HCT116 (cell line): ENCODE measurements at regions not wholly inside any gene's neighbourhood (a gene's known extent, or its start where the extent isn't known, plus 50 kb on each side); places are given as distances from the start of the nearest gene placed in this dataset.

ENCODE experiments used
- ATAC-seq: fragments of 200-7000 bp; cut with Tn5 transposase; 2 replicates; pipeline ENCODE4 v1.9.1; 2020; ENCODE audit warnings: mild to moderate bottlenecking, moderate library complexity
- BruUV-seq: library from RNA; stranded (reverse); fragments of 400-500 nt; replicated peaks from 2 replicates; lab custom pipeline; 2021; lab: Mats Ljungman, UMichigan
- CTCF ChIA-PET: fragments of 300-600 bp; sonication (Branson Sonifier 250); formaldehyde crosslinking; loops from one replicate; lab custom pipeline; 2021; ENCODE audit warnings: antibody characterized with exemption; lab: Charles Lee
- POLR2A ChIA-PET: fragments of 300-600, 350-600 bp; sonication (Branson Sonifier 250); formaldehyde crosslinking; loops from one replicate; lab custom pipeline; 2021; ENCODE audit warnings: antibody characterized with exemption; lab: Charles Lee
- RAD21 ChIA-PET, 2 experiments: fragments of 300-600 bp; sonication (Branson Sonifier 250); formaldehyde crosslinking; loops; one replicate each; lab custom pipeline; 2023; ENCODE audit warnings: low total read pairs in 2 of 2; ENCODE audit not compliant: uncharacterized antibody in 2 of 2, unreplicated experiment in 2 of 2, low non-redundant PET in 1 of 2; lab: Charles Lee
- DNase-seq: peaks from one replicate; pipeline ENCODE4 v3.0.0-alpha.2; 2010; ENCODE audit warnings: low read depth, low spot score
- H2AFZ ChIP-seq: fragments of 200-600 bp; shearing (Covaris generic), sonication (generic); 2 replicates; pipeline ENCODE4 v1.6.1; 2017; ENCODE audit warnings: low read depth, mixed run types, mixed read lengths, antibody characterized with exemption, low read length; ENCODE audit not compliant: poor library complexity, severe bottlenecking
- H3K27ac ChIP-seq: 2 replicates; pipeline ENCODE4 v1.5.1; 2012; ENCODE audit warnings: low read depth, low read length
- H3K27me3 ChIP-seq: fragments of 200-600 bp; sonication (generic); 2 replicates; pipeline ENCODE4 v1.6.1; 2016; ENCODE audit warnings: mixed run types, low read length, mixed read lengths; ENCODE audit not compliant: insufficient read depth
- H3K36me3 ChIP-seq, 2 experiments: fragments of 200-500 bp in 1 of 2; fragments of 200-600 bp in 1 of 2; sonication (Bioruptor generic) in 1 of 2; sonication (generic) in 1 of 2; 2 replicates each; pipeline versions ENCODE4 v1.5.1 to v1.6.1; 2014 to 2016; ENCODE audit warnings: low read length in 2 of 2, inconsistent platforms in 1 of 2, mixed read lengths in 1 of 2, mixed run types in 1 of 2; ENCODE audit not compliant: insufficient read depth in 2 of 2, control insufficient read depth in 1 of 2
- H3K4me1 ChIP-seq, 2 experiments: fragments of 200-600 bp in 1 of 2; sonication (generic) in 1 of 2; 2 replicates each; pipeline versions ENCODE4 v1.5.1 to v1.6.1; 2012 to 2017; ENCODE audit warnings: low read length in 2 of 2, inconsistent platforms in 1 of 2, mild to moderate bottlenecking in 1 of 2, mixed read lengths in 1 of 2, mixed run types in 1 of 2, moderate library complexity in 1 of 2; ENCODE audit not compliant: insufficient read depth in 2 of 2, control insufficient read depth in 1 of 2
- H3K4me2 ChIP-seq: fragments of 200-600 bp; sonication (generic); 2 replicates; pipeline ENCODE4 v1.6.1; 2017; ENCODE audit warnings: mixed run types, low read length, mixed read lengths
- H3K4me3 ChIP-seq, 2 experiments: fragments of 200-600 bp in 1 of 2; sonication (generic) in 1 of 2; replicated peaks in 1 of 2; 2 replicates each; pipeline ENCODE4 v1.5.1; 2011 to 2016; ENCODE audit warnings: low read length in 2 of 2, control low read depth in 1 of 2, low read depth in 1 of 2, mild to moderate bottlenecking in 1 of 2, mixed read lengths in 1 of 2, mixed run types in 1 of 2
- H3K79me2 ChIP-seq: fragments of 200-600 bp; sonication (generic); 2 replicates; pipeline ENCODE4 v1.6.1; 2017; ENCODE audit warnings: mild to moderate bottlenecking, mixed run types, low read length, moderate library complexity, mixed read lengths; ENCODE audit not compliant: insufficient read depth
- H3K9ac ChIP-seq: fragments of 200-600 bp; sonication (generic); 2 replicates; pipeline ENCODE4 v1.6.1; 2016; ENCODE audit warnings: low read length, mixed read lengths
- H3K9me2 ChIP-seq: fragments of 200-600 bp; sonication (generic), shearing (Covaris generic); 2 replicates; pipeline ENCODE4 v1.6.1; 2017; ENCODE audit warnings: mixed run types, mild to moderate bottlenecking, moderate library complexity; ENCODE audit not compliant: insufficient read depth
- H3K9me3 ChIP-seq, 2 experiments: fragments of 200-500 bp in 1 of 2; fragments of 200-600 bp in 1 of 2; sonication (Bioruptor generic) in 1 of 2; sonication (generic) in 1 of 2; 2 replicates each; pipeline ENCODE4 v1.6.1; 2014 to 2017; ENCODE audit warnings: low read length in 2 of 2, mixed read lengths in 2 of 2, inconsistent platforms in 1 of 2, low read depth in 1 of 2, mild to moderate bottlenecking in 1 of 2, mixed run types in 1 of 2, moderate library complexity in 1 of 2; ENCODE audit not compliant: control insufficient read depth in 1 of 2, insufficient read depth in 1 of 2
- H4K20me1 ChIP-seq: fragments of 200-600 bp; sonication (generic), shearing (Covaris generic); 2 replicates; pipeline ENCODE4 v1.6.1; 2017; ENCODE audit warnings: mixed run types, mild to moderate bottlenecking, moderate library complexity; ENCODE audit not compliant: insufficient read depth
- CBX3 ChIP-seq: IDR thresholded peaks from 2 replicates; pipeline ENCODE4 v1.6.1; 2012; ENCODE audit warnings: low read depth
- CTCF ChIP-seq, 3 experiments: fragments of 200-600 bp in 1 of 3; sonication (generic) in 1 of 3; IDR thresholded peaks in 2 of 3; conservative IDR thresholded peaks in 1 of 3; 2 replicates each; pipeline ENCODE4 v1.5.1; 2012 to 2017; ENCODE audit warnings: low read depth in 2 of 3, low read length in 2 of 3, antibody characterized with exemption in 1 of 3, borderline replicate concordance in 1 of 3, control low read depth in 1 of 3, mild to moderate bottlenecking in 1 of 3, mixed read lengths in 1 of 3, mixed run types in 1 of 3, moderate library complexity in 1 of 3; ENCODE audit not compliant: insufficient read depth in 1 of 3
- EGR1 ChIP-seq: IDR thresholded peaks from 2 replicates; pipeline ENCODE4 v1.6.1; 2012; ENCODE audit warnings: low read depth
- ELF1 ChIP-seq: IDR thresholded peaks from 2 replicates; pipeline ENCODE4 v1.6.1; 2012; ENCODE audit warnings: low read depth, borderline replicate concordance
- EZH2 ChIP-seq: fragments of 200-600 bp; sonication (generic); IDR thresholded peaks from 2 replicates; pipeline ENCODE4 v1.6.1; 2017; ENCODE audit warnings: antibody characterized with exemption, mixed run types
- EZH2phosphoT487 ChIP-seq: fragments of 200-600 bp; IDR thresholded peaks from 2 replicates; pipeline ENCODE4 v1.6.1; 2018; ENCODE audit warnings: antibody characterized with exemption, borderline replicate concordance
- FOSL1 ChIP-seq: IDR thresholded peaks from 2 replicates; pipeline ENCODE4 v1.6.1; 2012; ENCODE audit warnings: low read depth
- JUND ChIP-seq: IDR thresholded peaks from 2 replicates; pipeline ENCODE4 v1.6.1; 2012
- MAX ChIP-seq: IDR thresholded peaks from 2 replicates; pipeline ENCODE4 v1.6.1; 2012
- POLR2AphosphoS5 ChIP-seq: IDR thresholded peaks from 2 replicates; pipeline ENCODE4 v1.6.1; 2011; ENCODE audit warnings: mild to moderate bottlenecking, low read depth, low read length, moderate library complexity
- RAD21 ChIP-seq: IDR thresholded peaks from 2 replicates; pipeline ENCODE4 v1.6.1; 2012; ENCODE audit warnings: low read depth, mild to moderate bottlenecking
- REST ChIP-seq: IDR thresholded peaks from 2 replicates; pipeline ENCODE4 v1.6.1; 2012; ENCODE audit warnings: low read depth
- SIN3A ChIP-seq: IDR thresholded peaks from 2 replicates; pipeline ENCODE4 v1.6.1; 2012; ENCODE audit warnings: low read depth
- SP1 ChIP-seq: IDR thresholded peaks from 2 replicates; pipeline ENCODE4 v1.6.1; 2012; ENCODE audit warnings: low read depth
- SRF ChIP-seq: IDR thresholded peaks from 2 replicates; pipeline ENCODE4 v1.6.1; 2012; ENCODE audit warnings: low read depth
- YY1 ChIP-seq: IDR thresholded peaks from 2 replicates; pipeline ENCODE4 v1.6.1; 2011; ENCODE audit warnings: low read length, low read depth, moderate library complexity, mild to moderate bottlenecking; ENCODE audit not compliant: insufficient replicate concordance; ENCODE audit errors: extremely low read depth
- ZFX ChIP-seq: fragments of 450-650 bp; IDR thresholded peaks from 2 replicates; pipeline ENCODE4 v1.6.1; 2017
- ZNF274 ChIP-seq: fragments of 200-500 bp; sonication (Bioruptor generic); IDR thresholded peaks from 2 replicates; pipeline ENCODE4 v1.6.1; 2014; ENCODE audit warnings: mild to moderate bottlenecking, low read depth, low read length, inconsistent platforms
- intact Hi-C: fragments of 100-400 bp; cut with micrococcal nuclease; formaldehyde crosslinking; loops from 2 replicates; pipeline ENCODE4 v1.10.0; 2022
- TF ChIP-seq, protein P1 (sequence below): IDR thresholded peaks from 2 replicates; pipeline ENCODE4 v1.6.1; 2011; ENCODE audit warnings: mild to moderate bottlenecking, low read length, moderate library complexity; ENCODE audit not compliant: insufficient replicate concordance; ENCODE audit errors: extremely low read depth
- TF ChIP-seq, protein P2 (sequence below): IDR thresholded peaks from 2 replicates; pipeline ENCODE4 v1.6.1; 2012

DNA sequence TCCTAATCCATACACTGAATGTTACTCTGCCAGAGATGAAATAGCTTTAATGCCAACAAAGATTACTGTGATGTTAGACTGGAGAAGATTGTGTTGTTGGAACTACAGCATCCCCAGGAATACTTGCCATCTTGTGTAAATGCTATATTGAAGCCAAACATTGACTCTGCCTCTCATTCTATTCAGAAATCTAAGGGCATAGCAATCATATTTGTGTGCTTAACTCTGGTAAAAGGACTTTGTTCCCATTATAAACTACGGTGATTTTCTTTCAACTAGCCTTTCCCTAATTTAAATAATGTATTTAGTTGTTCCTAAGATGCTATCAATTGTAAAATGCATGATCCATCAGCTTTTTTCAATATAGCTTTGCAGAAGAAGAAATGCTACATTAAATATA, 498.4 kb upstream of the LRRN3 start:
- POLR2A ChIA-PET, result no interaction called here
- TF ChIP-seq CBX3 (no peak), SP1 (no peak), POLR2AphosphoS5 (no peak), MAX (no peak), ZFX (no peak), FOSL1 (no peak), RAD21 (no peak), CTCF (IDR thresholded peaks at IDR 0.05 in 2 of 3, conservative IDR thresholded peaks at IDR 0.05 in 1 of 3; ENCODE audit: borderline replicate concordance in 1 of 3, insufficient read depth in 1 of 3, low read depth in 2 of 3, low read length in 2 of 3) (no peak), SIN3A (no peak), ELF1 (no peak), EZH2 (no peak), YY1 (no peak), SRF (no peak), REST (no peak), JUND (no peak), EZH2phosphoT487 (no peak), ZNF274 (no peak), EGR1 (no peak)
- TF ChIP-seq, protein P1, sequence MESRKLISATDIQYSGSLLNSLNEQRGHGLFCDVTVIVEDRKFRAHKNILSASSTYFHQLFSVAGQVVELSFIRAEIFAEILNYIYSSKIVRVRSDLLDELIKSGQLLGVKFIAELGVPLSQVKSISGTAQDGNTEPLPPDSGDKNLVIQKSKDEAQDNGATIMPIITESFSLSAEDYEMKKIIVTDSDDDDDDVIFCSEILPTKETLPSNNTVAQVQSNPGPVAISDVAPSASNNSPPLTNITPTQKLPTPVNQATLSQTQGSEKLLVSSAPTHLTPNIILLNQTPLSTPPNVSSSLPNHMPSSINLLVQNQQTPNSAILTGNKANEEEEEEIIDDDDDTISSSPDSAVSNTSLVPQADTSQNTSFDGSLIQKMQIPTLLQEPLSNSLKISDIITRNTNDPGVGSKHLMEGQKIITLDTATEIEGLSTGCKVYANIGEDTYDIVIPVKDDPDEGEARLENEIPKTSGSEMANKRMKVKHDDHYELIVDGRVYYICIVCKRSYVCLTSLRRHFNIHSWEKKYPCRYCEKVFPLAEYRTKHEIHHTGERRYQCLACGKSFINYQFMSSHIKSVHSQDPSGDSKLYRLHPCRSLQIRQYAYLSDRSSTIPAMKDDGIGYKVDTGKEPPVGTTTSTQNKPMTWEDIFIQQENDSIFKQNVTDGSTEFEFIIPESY, result no peak
- TF ChIP-seq, protein P2, sequence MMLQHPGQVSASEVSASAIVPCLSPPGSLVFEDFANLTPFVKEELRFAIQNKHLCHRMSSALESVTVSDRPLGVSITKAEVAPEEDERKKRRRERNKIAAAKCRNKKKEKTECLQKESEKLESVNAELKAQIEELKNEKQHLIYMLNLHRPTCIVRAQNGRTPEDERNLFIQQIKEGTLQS, result no peak
- H4K20me1 ChIP-seq, result no peaks in the 10 kb centered on the region
- no peaks in the 10 kb centered on the region for H3K9me2 ChIP-seq
- H3K79me2 ChIP-seq, result no peaks in the 10 kb centered on the region
- CTCF ChIA-PET, result no interaction called here
- H3K4me3 ChIP-seq, result no peak overlapping the region
- RAD21 ChIA-PET, result no interaction called here
- ATAC-seq (no peak), DNase-seq (no peak)
- H3K9ac ChIP-seq, result no peak overlapping the region
- no peak overlapping the region for H2AFZ ChIP-seq
- H3K9me3 ChIP-seq, result no peaks in the 10 kb centered on the region
- H3K36me3 ChIP-seq, result no peaks in the 10 kb centered on the region
- H3K4me1 ChIP-seq, result no peaks in the 10 kb centered on the region
- no peak overlapping the region for H3K4me2 ChIP-seq
- no TSS peak for BruUV-seq
- H3K27ac ChIP-seq, result no peak overlapping the region
- intact Hi-C loops, result no loop called here
- H3K27me3 ChIP-seq, result no peaks in the 10 kb centered on the region
